DND-41 (cell line): ENCODE measurements at regions not wholly inside any gene's neighbourhood (a gene's known extent, or its start where the extent isn't known, plus 50 kb on each side); places are given as distances from the start of the nearest gene placed in this dataset.

ENCODE experiments used
- EZH2 ChIP-seq: IDR thresholded peaks from 3 replicates; pipeline ENCODE4 v1.6.1; 2012; ENCODE audit warnings: borderline replicate concordance, low read depth, mild to moderate bottlenecking, moderate library complexity, low read length, inconsistent platforms; ENCODE audit not compliant: severe bottlenecking
- TF ChIP-seq, protein P1 (sequence below): IDR thresholded peaks from 2 replicates; pipeline ENCODE4 v1.5.1; 2012; ENCODE audit warnings: borderline replicate concordance, low read length, moderate library complexity, mild to moderate bottlenecking; ENCODE audit not compliant: poor library complexity, severe bottlenecking; ENCODE audit errors: extremely low read depth

DNA sequence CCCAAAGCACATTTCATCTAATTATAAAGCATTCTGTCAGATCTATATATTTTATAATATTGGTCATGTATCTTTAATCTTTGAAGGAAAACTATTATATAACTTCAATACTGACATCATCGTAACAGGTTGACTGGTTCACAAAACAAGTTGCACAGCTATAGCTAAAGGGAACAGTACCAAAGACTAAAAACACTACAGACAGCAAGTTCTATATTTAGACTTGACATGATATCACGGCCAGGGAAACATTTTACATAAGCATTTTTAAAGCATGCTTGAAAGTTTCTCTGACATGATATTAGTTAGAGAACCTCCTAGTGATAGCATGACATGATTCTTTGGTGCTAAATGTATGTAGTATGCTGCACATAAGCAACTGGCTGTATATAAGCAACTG lies 182.5 kb downstream of the NDFIP2 start:
- TF ChIP-seq, protein P1, sequence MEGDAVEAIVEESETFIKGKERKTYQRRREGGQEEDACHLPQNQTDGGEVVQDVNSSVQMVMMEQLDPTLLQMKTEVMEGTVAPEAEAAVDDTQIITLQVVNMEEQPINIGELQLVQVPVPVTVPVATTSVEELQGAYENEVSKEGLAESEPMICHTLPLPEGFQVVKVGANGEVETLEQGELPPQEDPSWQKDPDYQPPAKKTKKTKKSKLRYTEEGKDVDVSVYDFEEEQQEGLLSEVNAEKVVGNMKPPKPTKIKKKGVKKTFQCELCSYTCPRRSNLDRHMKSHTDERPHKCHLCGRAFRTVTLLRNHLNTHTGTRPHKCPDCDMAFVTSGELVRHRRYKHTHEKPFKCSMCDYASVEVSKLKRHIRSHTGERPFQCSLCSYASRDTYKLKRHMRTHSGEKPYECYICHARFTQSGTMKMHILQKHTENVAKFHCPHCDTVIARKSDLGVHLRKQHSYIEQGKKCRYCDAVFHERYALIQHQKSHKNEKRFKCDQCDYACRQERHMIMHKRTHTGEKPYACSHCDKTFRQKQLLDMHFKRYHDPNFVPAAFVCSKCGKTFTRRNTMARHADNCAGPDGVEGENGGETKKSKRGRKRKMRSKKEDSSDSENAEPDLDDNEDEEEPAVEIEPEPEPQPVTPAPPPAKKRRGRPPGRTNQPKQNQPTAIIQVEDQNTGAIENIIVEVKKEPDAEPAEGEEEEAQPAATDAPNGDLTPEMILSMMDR, result no peak
- no peak for TF ChIP-seq EZH2
